SK-N-SH (cell line): ENCODE measurements at regions not wholly inside any gene's neighbourhood (a gene's known extent, or its start where the extent isn't known, plus 50 kb on each side); places are given as distances from the start of the nearest gene placed in this dataset.

ENCODE experiments used
- CTCF ChIA-PET: fragments of 300-600, 350-600 bp; formaldehyde crosslinking; extraction: SDS; loops from one replicate; lab custom pipeline; 2021; lab: Yijun Ruan, JAX
- POLR2A ChIA-PET: fragments of 350-600 bp; sonication (Branson Sonifier 250); formaldehyde crosslinking; extraction: SDS; loops from one replicate; lab custom pipeline; 2020; ENCODE audit warnings: antibody characterized with exemption, inconsistent platforms; lab: Yijun Ruan, JAX
- DNase-seq: peaks from one replicate; pipeline ENCODE4 v3.0.0; 2012
- H2AFZ ChIP-seq: fragments of 200-600 bp; sonication (generic); 2 replicates; pipeline ENCODE4 v1.8.1; 2016; ENCODE audit warnings: antibody characterized with exemption, mild to moderate bottlenecking, low read depth
- H3F3A ChIP-seq: fragments of 200-600 bp; sonication (generic); replicated peaks from 2 replicates; pipeline ENCODE3; 2016; ENCODE audit warnings: antibody characterized with exemption, mild to moderate bottlenecking; ENCODE audit not compliant: insufficient read depth
- H3K27ac ChIP-seq, 2 experiments: fragments of 200-500 bp in 1 of 2; fragments of 200-600 bp in 1 of 2; sonication (Bioruptor generic) in 1 of 2; sonication (generic), shearing (Covaris generic) in 1 of 2; 2 replicates each; pipeline versions ENCODE4 v1.5.1 to v1.6.1; 2014 to 2016; ENCODE audit warnings: low read depth in 2 of 2, inconsistent platforms in 1 of 2, low read length in 1 of 2, mild to moderate bottlenecking in 1 of 2, mixed read lengths in 1 of 2
- H3K27me3 ChIP-seq: fragments of 200-600 bp; sonication (generic), shearing (Covaris generic); 2 replicates; pipeline ENCODE4 v1.6.1; 2016; ENCODE audit warnings: mixed run types; ENCODE audit not compliant: insufficient read depth
- H3K36me3 ChIP-seq, 2 experiments: fragments of 200-500 bp in 1 of 2; fragments of 200-600 bp in 1 of 2; sonication (Bioruptor generic) in 1 of 2; sonication (generic) in 1 of 2; replicated peaks in 1 of 2; 2 replicates each; pipeline versions ENCODE3 to v1.5.1; 2014 to 2016; ENCODE audit warnings: low read length in 1 of 2, mild to moderate bottlenecking in 1 of 2; ENCODE audit not compliant: insufficient read depth in 2 of 2, control insufficient read depth in 1 of 2
- H3K4me1 ChIP-seq, 2 experiments: fragments of 200-500 bp in 1 of 2; fragments of 200-600 bp in 1 of 2; sonication (Bioruptor generic) in 1 of 2; sonication (generic), shearing (Covaris generic) in 1 of 2; 2 replicates each; pipeline versions ENCODE4 v1.5.1 to v1.6.1; 2014 to 2016; ENCODE audit warnings: low read depth in 1 of 2, low read length in 1 of 2, mixed run types in 1 of 2; ENCODE audit not compliant: insufficient read depth in 2 of 2, control insufficient read depth in 1 of 2
- H3K4me2 ChIP-seq: fragments of 200-600 bp; sonication (generic), shearing (Covaris generic); 2 replicates; pipeline ENCODE4 v1.6.1; 2017; ENCODE audit warnings: mixed run types
- H3K4me3 ChIP-seq, 2 experiments: fragments of 200-500 bp in 1 of 2; fragments of 200-600 bp in 1 of 2; sonication (Bioruptor generic) in 1 of 2; sonication (generic), shearing (Covaris generic) in 1 of 2; 2 replicates each; pipeline versions ENCODE4 v1.5.1 to v1.8.1; 2014 to 2016; ENCODE audit warnings: low read depth in 2 of 2, inconsistent platforms in 1 of 2, low read length in 1 of 2, mild to moderate bottlenecking in 1 of 2, mixed read lengths in 1 of 2, moderate library complexity in 1 of 2
- H3K79me2 ChIP-seq: fragments of 200-600 bp; sonication (generic); 2 replicates; pipeline ENCODE4 v1.8.1; 2017; ENCODE audit warnings: mild to moderate bottlenecking; ENCODE audit not compliant: insufficient read depth
- H3K9ac ChIP-seq: fragments of 200-600 bp; sonication (generic); 2 replicates; pipeline ENCODE4 v1.6.1; 2017; ENCODE audit warnings: mixed run types
- H3K9me2 ChIP-seq: fragments of 200-600 bp; sonication (generic); 2 replicates; pipeline ENCODE4 v1.6.1; 2017; ENCODE audit warnings: mixed run types
- H3K9me3 ChIP-seq: fragments of 200-600 bp; sonication (generic); 2 replicates; pipeline ENCODE4 v1.6.1; 2017; ENCODE audit warnings: mixed run types, mild to moderate bottlenecking, moderate library complexity
- H4K20me1 ChIP-seq: fragments of 200-600 bp; sonication (generic); 2 replicates; pipeline ENCODE4 v1.6.1; 2017; ENCODE audit warnings: mild to moderate bottlenecking, mixed run types; ENCODE audit not compliant: insufficient read depth
- CHD2 ChIP-seq: fragments of 150-350 bp; IDR thresholded peaks from 2 replicates; pipeline ENCODE4 v1.6.1; 2018; ENCODE audit warnings: low read length; ENCODE audit not compliant: partially characterized antibody
- ELF1 ChIP-seq: IDR thresholded peaks from 2 replicates; pipeline ENCODE4 v1.4.0; 2012
- EP300 ChIP-seq, 2 experiments: IDR thresholded peaks; 2 replicates each; pipeline versions ENCODE4 v1.4.0 to v1.6.1; 2012; ENCODE audit warnings: borderline replicate concordance in 1 of 2, low read depth in 1 of 2, low read length in 1 of 2
- FOSL2 ChIP-seq: IDR thresholded peaks from 2 replicates; pipeline ENCODE4 v1.4.0; 2012; ENCODE audit warnings: low read depth, mild to moderate bottlenecking, moderate library complexity, borderline replicate concordance
- FOXM1 ChIP-seq: IDR thresholded peaks from 2 replicates; pipeline ENCODE4 v1.4.0; 2012; ENCODE audit warnings: low read depth, mild to moderate bottlenecking
- GATA2 ChIP-seq: sonication (generic); formaldehyde crosslinking; IDR thresholded peaks from 2 replicates; pipeline ENCODE4 v1.5.0; 2020; ENCODE audit warnings: mild to moderate bottlenecking, missing genetic modification reagents
- IRF3 ChIP-seq: fragments of 150-350 bp; IDR thresholded peaks from 2 replicates; pipeline ENCODE4 v1.6.1; 2016; ENCODE audit warnings: mild to moderate bottlenecking, low read depth, low read length
- MAX ChIP-seq: IDR thresholded peaks from 2 replicates; pipeline ENCODE4 v1.4.0; 2012; ENCODE audit warnings: low read depth
- MEF2A ChIP-seq: IDR thresholded peaks from 2 replicates; pipeline ENCODE4 v1.4.0; 2012; ENCODE audit warnings: low read depth, borderline replicate concordance
- NFIC ChIP-seq: IDR thresholded peaks from 2 replicates; pipeline ENCODE4 v1.4.0; 2012; ENCODE audit warnings: borderline replicate concordance
- PBX3 ChIP-seq: IDR thresholded peaks from 2 replicates; pipeline ENCODE4; 2012
- RAD21 ChIP-seq: IDR thresholded peaks from 2 replicates; pipeline ENCODE4 v1.6.1; 2012; ENCODE audit warnings: mild to moderate bottlenecking, low read length
- REST ChIP-seq: IDR thresholded peaks from 2 replicates; pipeline ENCODE4 v1.6.1; 2012; ENCODE audit warnings: mild to moderate bottlenecking, low read depth, low read length, moderate library complexity
- SIN3A ChIP-seq: IDR thresholded peaks from 2 replicates; pipeline ENCODE4 v1.6.1; 2012; ENCODE audit warnings: low read depth, mild to moderate bottlenecking, low read length, moderate library complexity, borderline replicate concordance
- TAF1 ChIP-seq: IDR thresholded peaks from 2 replicates; pipeline ENCODE4 v1.6.1; 2012; ENCODE audit warnings: low read depth, mild to moderate bottlenecking, low read length, moderate library complexity, borderline replicate concordance
- USF2 ChIP-seq: fragments of 150-350 bp; IDR thresholded peaks from 2 replicates; pipeline ENCODE4 v1.6.1; 2017; ENCODE audit warnings: antibody characterized with exemption, low read length, low read depth, borderline replicate concordance
- YY1 ChIP-seq: IDR thresholded peaks from 2 replicates; pipeline ENCODE4 v1.4.0; 2012; ENCODE audit warnings: low read depth, mild to moderate bottlenecking
- ZBTB33 ChIP-seq: IDR thresholded peaks from 2 replicates; pipeline ENCODE4 v1.4.0; 2012; ENCODE audit warnings: low read depth, borderline replicate concordance
- WGBS: methylation state at CpG from one replicate; pipeline ENCODE4 v1.1.6; 2017; ENCODE audit warnings: low lambda C conversion rate; 5-methylcytosine and 5-hydroxymethylcytosine counted together

- no peaks in the 10 kb centered on the region for H3K79me2 ChIP-seq
- no peaks in the 10 kb centered on the region for H4K20me1 ChIP-seq
- no peak overlapping the region for H3K4me3 ChIP-seq
- no peaks in the 10 kb centered on the region for H3K9me3 ChIP-seq
- H3K9ac ChIP-seq, result no peak overlapping the region
- POLR2A ChIA-PET, result no interaction called here
- no peaks in the 10 kb centered on the region for H3K27me3 ChIP-seq
- peaks cover 0 to 2% of the 10 kb centered on the region in 2 experiments; a peak in 1 of 4 replicates for H3K4me1 ChIP-seq
- H3K36me3 ChIP-seq, result no peaks in the 10 kb centered on the region
- no peak for TF ChIP-seq FOXM1
- TF ChIP-seq EP300 (IDR thresholded peaks at IDR 0.05; ENCODE audit: borderline replicate concordance in 1 of 2, low read depth in 1 of 2, low read length in 1 of 2), result no peak
- TF ChIP-seq CHD2, result no peak
- no peak for TF ChIP-seq MEF2A
- TF ChIP-seq TAF1, result no peak
- TF ChIP-seq PBX3, result no peak
- no peak for TF ChIP-seq MAX
- TF ChIP-seq ELF1, result no peak
- no peak for TF ChIP-seq REST
- TF ChIP-seq FOSL2, result no peak
- TF ChIP-seq NFIC, result no peak
- no peak for TF ChIP-seq USF2
- TF ChIP-seq YY1, result no peak
- no peak for TF ChIP-seq ZBTB33
- no peak for TF ChIP-seq IRF3
- TF ChIP-seq RAD21, result no peak
- no peak for TF ChIP-seq SIN3A
- TF ChIP-seq GATA2 (CRISPR knock-in tag), result no peak
- CTCF ChIA-PET, result no interaction called here
- no peak for DNase-seq
- H3K4me2 ChIP-seq, result no peak overlapping the region
- H2AFZ ChIP-seq, result no peak overlapping the region
- no peaks in the 10 kb centered on the region for H3K9me2 ChIP-seq
- no peak overlapping the region for H3K27ac ChIP-seq
- no peaks in the 10 kb centered on the region for H3F3A ChIP-seq
- 67% methylated on average over 1 of the region's 2 CpGs for WGBS
These were observed 97.2 kb upstream of the NREP start for GRCh38 chr5:111854186-111854585.
